Left ventricle myocardium inferior (tissue), 1 donor: ENCODE measurements at regions not wholly inside any gene's neighbourhood (a gene's known extent, or its start where the extent isn't known, plus 50 kb on each side); places are given as distances from the start of the nearest gene placed in this dataset.
"Not testable (repeated sequence)": the region's sequence is repeated elsewhere in the genome, so short reads cannot be mapped to it uniquely, and the experiment has no call there.

Experiments
- DNase-seq: peaks from one replicate; pipeline ENCODE4 v3.0.0-alpha.2; 2020
- H3K27ac ChIP-seq: fragments of 200-600 bp; replicated peaks from 2 replicates; pipeline ENCODE4 v1.8.0; 2021
- H3K27me3 ChIP-seq: fragments of 200-600 bp; 2 replicates; pipeline ENCODE4 v1.8.0; 2021; ENCODE audit warnings: low read depth
- H3K36me3 ChIP-seq: fragments of 200-600 bp; 2 replicates; pipeline ENCODE4 v1.8.0; 2021
- H3K4me1 ChIP-seq: fragments of 200-600 bp; 2 replicates; pipeline ENCODE4 v1.8.0; 2021
- H3K4me3 ChIP-seq: fragments of 200-600 bp; 2 replicates; pipeline ENCODE4 v1.8.0; 2021; ENCODE audit warnings: mild to moderate bottlenecking, moderate library complexity
- H3K9me3 ChIP-seq: fragments of 200-600 bp; replicated peaks from 2 replicates; pipeline ENCODE4 v1.8.0; 2021
- intact Hi-C: fragments of 100-400 bp; cut with micrococcal nuclease; formaldehyde crosslinking; loops from one replicate; pipeline ENCODE4 v1.11.0; 2022
- TF ChIP-seq, protein P1 (sequence below): fragments of 200-600 bp; IDR thresholded peaks from 2 replicates; pipeline ENCODE4 v1.8.0; 2021; ENCODE audit warnings: antibody characterized with exemption, mild to moderate bottlenecking, borderline replicate concordance
- donor health status: DM: no; HTN: yes; CAD: no; lungs with severe emphysema.

DNA sequence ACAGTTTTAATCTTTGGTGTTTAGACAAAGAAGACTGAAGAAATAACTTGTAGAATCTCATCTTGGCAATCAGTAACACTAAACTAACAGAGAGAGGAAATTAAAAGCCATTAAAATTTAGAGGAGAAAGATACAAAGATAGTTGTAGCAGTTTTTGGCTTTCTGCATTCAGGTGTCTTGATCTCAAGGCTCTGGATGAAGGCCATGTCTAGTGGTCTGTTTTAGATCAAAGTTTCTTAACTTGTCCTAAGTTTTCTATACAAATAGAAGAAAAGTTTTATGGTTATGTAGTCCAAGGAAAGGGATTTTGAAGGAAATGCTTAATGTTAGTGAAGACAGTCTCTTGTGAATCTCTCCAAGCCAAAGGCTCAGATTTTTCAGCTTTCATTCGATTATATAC, 222.9 kb downstream of the BCHE start:
- intact Hi-C loops = no loop called here
- DNase-seq = no peak
- TF ChIP-seq, protein P1, sequence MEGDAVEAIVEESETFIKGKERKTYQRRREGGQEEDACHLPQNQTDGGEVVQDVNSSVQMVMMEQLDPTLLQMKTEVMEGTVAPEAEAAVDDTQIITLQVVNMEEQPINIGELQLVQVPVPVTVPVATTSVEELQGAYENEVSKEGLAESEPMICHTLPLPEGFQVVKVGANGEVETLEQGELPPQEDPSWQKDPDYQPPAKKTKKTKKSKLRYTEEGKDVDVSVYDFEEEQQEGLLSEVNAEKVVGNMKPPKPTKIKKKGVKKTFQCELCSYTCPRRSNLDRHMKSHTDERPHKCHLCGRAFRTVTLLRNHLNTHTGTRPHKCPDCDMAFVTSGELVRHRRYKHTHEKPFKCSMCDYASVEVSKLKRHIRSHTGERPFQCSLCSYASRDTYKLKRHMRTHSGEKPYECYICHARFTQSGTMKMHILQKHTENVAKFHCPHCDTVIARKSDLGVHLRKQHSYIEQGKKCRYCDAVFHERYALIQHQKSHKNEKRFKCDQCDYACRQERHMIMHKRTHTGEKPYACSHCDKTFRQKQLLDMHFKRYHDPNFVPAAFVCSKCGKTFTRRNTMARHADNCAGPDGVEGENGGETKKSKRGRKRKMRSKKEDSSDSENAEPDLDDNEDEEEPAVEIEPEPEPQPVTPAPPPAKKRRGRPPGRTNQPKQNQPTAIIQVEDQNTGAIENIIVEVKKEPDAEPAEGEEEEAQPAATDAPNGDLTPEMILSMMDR = no peak
- Histone ChIP-seq H3K4me1 (no peaks in the 10 kb centered on the region), H3K27me3 (no peaks in the 10 kb centered on the region), H3K4me3 (no peak overlapping the region), H3K36me3 (no peaks in the 10 kb centered on the region), H3K9me3 (no peaks in the 10 kb centered on the region), H3K27ac (no peak overlapping the region)

DNA sequence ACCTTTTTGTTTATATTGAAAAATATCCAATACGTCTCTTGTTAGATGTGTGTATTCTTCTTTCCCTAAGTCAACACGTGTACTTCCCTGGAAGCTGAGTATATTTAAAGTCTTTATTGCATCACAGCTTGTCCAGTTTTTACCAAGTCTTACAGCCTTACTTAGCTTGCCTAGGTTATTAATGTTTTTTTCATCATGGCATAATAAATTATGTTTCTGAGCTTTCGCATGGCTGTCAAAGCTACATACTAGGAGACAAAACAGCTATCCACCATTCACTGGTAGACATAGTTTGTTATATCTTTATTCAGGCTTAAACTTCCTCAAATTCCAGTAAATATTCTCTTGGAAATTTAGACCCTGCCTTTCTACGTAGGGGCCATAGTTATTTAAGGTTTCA, 224.2 kb downstream of the BCHE start:
- DNase-seq = no peak
- no peaks in the 10 kb centered on the region for H3K36me3 ChIP-seq
- no peaks in the 10 kb centered on the region for H3K9me3 ChIP-seq
- no peaks in the 10 kb centered on the region for H3K27me3 ChIP-seq
- intact Hi-C loops = no loop called here
- H3K27ac ChIP-seq = no peak overlapping the region
- H3K4me3 ChIP-seq = no peak overlapping the region
- no peaks in the 10 kb centered on the region for H3K4me1 ChIP-seq
- TF ChIP-seq, protein P1 = no peak

DNA sequence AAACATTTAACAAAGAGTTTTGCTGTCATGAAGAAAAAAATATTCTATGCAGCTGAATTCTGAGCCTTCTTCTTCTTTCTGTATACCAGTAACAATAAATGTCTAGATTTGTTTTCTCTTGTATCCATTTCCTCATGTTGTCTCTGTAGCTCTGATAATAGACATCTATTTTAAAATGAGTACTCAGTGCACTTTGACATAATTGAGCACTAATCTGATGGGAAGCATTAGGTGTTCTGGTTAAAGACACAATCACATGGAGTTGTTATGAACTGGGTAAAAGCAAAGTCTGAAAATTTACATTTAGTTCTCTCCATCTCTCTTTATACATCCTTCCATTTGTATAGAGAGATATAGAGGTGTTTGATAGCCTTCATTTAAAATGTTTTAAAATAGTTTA, 230.0 kb downstream of the BCHE start:
- no peak overlapping the region for H3K27ac ChIP-seq
- H3K27me3 ChIP-seq = no peaks in the 10 kb centered on the region
- no peak overlapping the region for H3K4me3 ChIP-seq
- H3K36me3 ChIP-seq = no peaks in the 10 kb centered on the region
- H3K9me3 ChIP-seq = no peaks in the 10 kb centered on the region
- DNase-seq = no peak
- intact Hi-C loops = no loop called here
- TF ChIP-seq, protein P1 = no peak
- H3K4me1 ChIP-seq = peaks cover 8% of the 10 kb centered on the region

DNA sequence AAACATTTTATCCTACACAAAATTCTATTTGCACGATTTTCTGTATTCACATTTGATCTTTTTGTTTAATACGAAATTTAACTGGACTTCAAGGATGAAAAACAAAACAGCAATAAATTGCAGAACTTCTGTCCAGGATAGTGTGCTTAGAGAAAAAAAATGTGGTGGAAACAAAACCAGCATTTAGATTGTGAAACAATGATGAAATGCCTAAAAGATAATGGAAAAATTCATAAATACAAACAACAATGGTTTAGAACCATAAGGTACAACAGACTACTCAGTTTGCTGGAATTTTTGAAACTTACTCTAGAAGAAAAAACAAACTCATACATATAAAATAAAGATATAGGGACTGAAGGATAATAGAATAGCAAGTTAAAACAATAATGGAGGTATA, 234.0 kb downstream of the BCHE start:
- Histone ChIP-seq H3K36me3 (no peaks in the 10 kb centered on the region), H3K27me3 (no peaks in the 10 kb centered on the region), H3K27ac (no peak overlapping the region), H3K9me3 (no peaks in the 10 kb centered on the region), H3K4me1 (peaks cover 8% of the 10 kb centered on the region), H3K4me3 (no peak overlapping the region)
- DNase-seq = no peak
- TF ChIP-seq, protein P1 = no peak
- intact Hi-C loops = no loop called here

DNA sequence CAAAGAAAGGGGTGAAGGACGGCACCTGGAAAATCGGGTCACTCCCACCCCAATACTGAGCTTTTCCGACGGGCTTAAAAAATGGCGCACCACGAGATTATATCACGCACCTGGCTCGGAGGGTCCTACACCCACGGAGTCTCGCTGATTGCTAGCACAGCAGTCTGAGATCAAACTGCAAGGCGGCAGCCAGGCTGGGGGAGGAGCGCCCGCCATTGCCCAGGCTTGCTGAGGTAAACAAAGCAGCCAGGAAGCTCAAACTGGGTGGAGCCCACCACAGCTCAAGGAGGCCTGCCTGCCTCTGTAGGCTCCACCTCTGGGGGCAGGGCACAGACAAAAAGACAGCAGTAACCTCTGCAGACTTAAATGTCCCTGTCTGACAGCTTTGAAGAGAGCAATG, 264.7 kb downstream of the BCHE start:
- H3K27ac ChIP-seq, H3K27me3 ChIP-seq, H3K36me3 ChIP-seq, DNase-seq, intact Hi-C loops, H3K4me3 ChIP-seq, H3K4me1 ChIP-seq: not testable (repeated sequence)
- peaks cover 35% of the 10 kb centered on the region for H3K9me3 ChIP-seq

DNA sequence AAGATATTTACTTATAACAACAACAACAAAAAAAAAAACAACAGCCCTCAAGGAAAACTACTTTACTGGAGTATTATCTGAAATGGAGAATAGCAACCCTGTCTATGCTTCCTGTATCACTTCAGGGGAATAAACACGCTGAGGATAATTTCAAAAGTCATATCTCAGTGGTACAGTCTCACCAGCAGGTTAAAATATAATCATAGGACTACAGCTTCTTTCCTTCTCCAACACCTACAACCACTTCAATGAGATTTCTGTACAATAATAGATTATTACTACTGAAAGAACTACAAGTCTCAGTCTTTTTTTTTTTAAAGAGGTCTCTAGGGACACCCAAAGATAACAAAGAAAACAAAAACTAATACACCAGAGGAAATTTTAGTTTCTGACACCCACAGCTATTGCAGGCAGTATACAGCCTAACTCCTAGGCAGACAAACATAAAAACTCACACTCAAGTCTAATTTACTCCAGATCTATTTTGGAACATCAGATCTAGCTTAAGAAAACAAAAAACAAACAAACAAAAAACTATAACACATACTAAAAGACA, 268.2 kb downstream of the BCHE start:
- Histone ChIP-seq H3K36me3 (no peaks in the 10 kb centered on the region), H3K4me3 (no peak overlapping the region), H3K27ac (no peak overlapping the region), H3K27me3 (no peaks in the 10 kb centered on the region), H3K9me3 (peaks cover 55% of the 10 kb centered on the region), H3K4me1 (no peaks in the 10 kb centered on the region)
- intact Hi-C loops = no loop called here
- TF ChIP-seq, protein P1 = no peak
- no peak for DNase-seq
